GM19397 (cell line): ENCODE measurements at regions not wholly inside any gene's neighbourhood (a gene's known extent, or its start where the extent isn't known, plus 50 kb on each side); places are given as distances from the start of the nearest gene placed in this dataset.
"Not testable (repeated sequence)": the region's sequence is repeated elsewhere in the genome, so short reads cannot be mapped to it uniquely, and the experiment has no call there.

Experiments
- ATAC-seq: cut with Tn5 transposase; IDR thresholded peaks from one replicate; pipeline ENCODE4 v1.9.1; 2021; ENCODE audit warnings: mild to moderate bottlenecking, moderate library complexity; ENCODE audit not compliant: unreplicated experiment

DNA sequence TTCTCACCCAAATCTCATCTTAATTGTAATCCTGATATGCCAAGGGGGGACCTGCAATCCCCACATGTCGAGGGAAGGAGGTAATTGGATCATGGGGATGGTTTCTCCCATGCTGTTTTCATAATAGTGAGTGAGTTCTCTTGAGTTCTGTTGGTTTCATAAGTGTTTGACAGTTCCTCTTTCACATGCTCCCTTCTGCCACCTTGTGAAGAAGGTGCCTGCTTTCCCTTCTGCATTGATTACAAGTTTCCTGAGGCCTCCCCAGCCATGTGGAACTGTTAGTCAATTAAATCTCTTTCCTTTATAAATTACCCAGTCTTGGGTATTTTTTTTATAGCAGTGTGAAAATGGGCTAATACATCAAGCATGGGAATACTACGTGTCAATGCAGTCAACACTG, 925.0 kb upstream of the MAN1A1 start:
- peak; percentile 83 for ATAC-seq

DNA sequence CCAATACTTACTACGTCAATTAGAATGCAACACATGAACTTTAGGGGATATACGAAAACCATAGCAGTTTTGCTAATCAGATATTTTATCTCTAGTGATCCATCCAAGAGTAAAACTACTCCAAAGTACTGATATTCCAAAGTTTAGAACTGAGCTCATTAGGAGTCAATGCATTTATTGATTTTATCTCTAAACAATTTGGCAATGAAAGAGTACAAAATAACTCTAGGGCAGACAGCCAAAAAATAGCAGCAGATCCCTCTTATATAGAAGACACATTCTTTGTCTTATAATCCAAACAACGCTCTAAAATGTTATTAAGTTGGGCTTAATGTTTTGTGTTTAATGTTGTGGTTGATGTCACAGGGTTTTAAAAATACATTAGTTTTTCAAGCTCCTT, 923.9 kb upstream of the MAN1A1 start:
- no peak for ATAC-seq

DNA sequence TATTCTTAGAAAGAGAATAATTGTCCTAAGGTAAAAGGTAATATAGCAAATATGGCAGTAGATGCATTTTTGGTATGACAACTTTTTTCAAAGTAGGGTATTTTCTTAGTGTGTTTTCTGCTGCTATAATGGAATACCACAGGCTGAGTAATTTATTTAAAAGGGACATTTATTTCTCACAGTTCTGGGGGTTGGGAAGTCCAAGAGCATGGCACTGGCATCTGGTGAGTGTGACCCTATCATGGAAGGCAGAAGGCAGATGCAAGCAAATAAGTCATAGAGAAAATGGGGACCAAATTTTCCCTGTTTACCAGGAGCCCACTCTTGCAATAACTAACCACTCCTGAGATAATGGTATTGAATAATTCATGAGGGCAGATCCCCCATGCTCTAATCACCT, 922.5 kb upstream of the MAN1A1 start:
- no peak for ATAC-seq

DNA sequence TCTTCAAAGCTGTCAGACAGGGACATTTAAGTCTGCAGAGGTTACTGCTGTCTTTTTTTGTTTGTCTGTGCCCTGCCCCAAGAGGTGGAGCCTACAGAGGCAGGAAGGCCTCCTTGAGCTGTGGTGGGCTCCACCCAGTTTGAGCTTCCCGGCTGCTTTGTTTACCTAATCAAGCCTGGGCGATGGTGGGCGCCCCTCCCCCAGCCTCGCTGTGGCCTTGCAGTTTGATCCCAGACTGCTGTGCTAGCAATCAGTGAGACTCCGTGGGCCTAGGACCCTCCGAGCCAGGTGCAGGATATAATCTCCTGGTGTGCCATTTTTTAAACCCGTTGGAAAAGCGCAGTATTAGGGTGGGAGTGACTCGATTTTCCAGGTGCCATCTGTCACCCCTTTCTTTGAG, 918.7 kb upstream of the MAN1A1 start:
- not testable (repeated sequence) for ATAC-seq

DNA sequence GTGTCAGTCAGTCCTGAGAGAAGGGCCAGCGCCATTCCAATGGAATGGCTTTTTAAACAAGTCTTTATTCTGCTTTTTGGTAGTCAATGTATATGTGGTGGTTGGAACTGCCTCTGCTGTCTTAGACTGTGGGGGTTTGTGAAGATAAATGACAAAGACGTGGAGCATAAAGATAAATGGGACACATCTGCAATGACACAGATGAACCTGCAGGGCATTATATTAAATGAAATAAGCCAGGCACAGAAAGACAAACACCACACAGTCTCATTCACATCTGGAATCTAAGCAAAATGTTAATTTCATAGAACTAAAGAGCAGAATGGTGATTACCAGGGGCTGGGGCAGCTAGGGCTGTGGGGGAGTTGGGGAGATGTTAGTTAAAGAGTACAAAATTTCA, 912.8 kb upstream of the MAN1A1 start:
- ATAC-seq: no peak

DNA sequence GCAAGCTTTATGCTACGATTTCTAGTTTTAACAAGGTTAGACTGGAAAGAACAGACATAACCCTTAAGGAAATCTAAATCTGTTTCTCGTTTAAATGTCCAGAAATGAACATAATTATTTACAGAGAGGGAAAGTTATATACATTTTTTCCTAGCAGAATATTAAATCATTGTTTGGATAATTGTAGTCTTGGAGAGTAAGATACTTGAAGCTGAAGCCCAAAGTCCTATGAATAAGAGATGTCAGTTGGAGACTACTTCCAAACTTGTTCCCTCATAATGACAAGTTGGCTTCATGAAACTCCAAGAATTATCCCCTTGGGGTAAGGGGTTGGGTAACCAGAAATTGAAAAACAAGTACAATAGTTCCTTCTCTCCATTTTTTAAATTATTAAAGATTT, 911.1 kb upstream of the MAN1A1 start:
- ATAC-seq: no peak

DNA sequence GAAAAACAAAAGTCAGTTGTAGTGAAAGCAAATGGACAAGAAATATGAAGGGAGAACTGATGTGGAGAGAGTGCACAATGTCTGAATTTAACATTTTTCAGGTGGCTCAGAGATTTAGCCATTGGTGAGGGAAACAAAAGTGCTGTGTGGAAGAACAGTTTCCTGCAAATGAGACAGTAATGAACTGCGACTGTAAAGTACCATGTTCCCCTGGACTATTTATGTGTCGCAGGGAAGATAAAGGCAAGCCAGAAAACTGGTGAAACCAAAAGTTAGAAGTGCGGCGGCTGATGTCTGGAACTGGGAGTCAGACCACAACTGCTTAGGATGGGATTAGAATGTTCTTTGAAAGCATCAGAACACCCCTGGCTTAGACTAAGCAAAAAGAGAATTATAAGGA, 905.1 kb upstream of the MAN1A1 start:
- no peak for ATAC-seq

DNA sequence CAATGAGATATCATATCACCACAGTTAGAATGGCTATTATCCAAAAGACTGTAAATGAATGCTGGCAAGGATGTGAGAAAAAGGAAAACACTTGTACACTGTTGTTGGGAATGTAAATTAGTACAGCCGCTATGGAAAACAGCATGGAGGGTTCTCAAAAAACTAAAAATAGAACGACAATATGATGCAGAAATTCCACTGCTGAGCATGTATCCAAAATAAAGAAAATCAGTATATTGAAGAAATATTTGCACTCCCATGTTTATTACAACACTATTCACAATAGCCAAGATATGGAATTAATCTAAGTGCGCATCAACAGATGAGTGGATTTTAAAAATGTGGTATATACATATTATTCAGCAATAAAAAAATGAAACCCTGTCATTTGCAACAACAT, 898.9 kb upstream of the MAN1A1 start:
- ATAC-seq: no peak

DNA sequence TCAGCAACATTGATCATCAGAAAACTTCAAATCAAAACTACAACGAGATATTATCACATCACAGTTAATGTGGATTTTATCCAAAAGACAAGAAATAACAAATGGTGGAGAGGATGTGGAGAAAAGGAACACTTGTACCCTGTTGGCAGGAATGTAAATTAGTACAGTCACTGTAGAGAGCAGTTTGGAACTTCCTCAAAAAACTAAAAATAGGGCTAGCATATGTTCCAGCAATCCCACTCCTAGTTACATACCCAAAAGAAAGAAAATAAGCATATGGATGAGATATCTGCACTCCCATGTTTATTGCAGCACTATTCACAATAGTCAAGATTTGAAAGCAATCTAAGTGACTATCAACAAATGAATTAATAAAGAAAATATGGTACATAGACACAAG, 887.7 kb upstream of the MAN1A1 start:
- ATAC-seq: no peak

DNA sequence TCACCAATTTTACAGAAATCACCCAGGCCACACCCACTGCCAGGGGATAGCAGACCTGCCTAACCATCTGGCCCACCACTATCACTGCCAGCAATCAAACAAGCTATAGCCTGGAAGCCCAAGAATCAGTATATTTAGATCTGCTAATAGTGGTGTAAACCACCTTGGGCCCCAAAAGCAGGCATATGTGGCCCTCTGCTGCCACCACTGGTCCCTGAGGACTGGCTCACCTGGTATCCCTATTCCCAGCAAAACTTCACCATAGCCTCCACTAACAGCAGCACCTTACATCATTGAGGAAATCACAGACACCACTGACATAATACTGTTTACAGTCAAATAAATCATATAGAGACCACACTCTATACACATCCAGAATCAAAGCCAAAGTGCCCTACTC, 880.4 kb upstream of the MAN1A1 start:
- ATAC-seq: no peak

DNA sequence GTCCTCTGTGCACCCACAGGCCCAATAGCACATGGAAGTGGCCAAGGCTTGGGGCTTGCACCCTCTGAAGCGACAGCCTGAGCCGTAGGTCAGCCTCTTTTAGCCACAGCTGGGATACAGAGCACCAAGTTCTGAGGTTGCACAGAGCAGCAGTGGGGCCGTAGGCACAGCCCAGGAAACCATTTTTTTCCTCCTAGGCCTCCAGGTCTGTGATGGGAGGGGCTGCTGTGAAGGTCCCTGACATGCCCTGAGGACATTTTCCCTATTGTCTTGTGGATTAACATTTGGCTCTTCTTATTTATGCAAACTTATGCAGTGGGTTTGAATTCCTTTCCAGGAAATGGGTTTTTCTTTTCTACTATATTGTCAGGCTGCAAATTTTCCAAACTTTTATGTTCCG, 878.7 kb upstream of the MAN1A1 start:
- ATAC-seq: no peak

DNA sequence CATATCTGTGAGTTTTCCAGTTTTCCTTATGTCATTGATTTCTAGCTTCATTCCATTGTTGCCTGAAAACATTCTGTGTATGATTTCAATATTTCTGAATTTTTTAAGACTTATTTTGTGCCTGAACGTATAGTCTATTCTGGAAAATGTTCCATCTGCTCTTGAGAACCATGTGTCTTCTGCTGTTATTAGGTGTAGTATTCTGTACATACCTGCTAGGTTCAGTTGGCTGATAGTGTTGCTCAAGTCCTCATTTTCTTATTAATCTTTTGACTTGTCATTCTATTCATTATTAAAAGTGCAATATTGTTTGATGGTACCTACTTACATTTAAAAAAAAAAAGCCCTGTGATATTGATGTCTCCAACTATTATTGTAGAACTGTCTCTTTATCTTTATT, 869.8 kb upstream of the MAN1A1 start:
- no peak for ATAC-seq

DNA sequence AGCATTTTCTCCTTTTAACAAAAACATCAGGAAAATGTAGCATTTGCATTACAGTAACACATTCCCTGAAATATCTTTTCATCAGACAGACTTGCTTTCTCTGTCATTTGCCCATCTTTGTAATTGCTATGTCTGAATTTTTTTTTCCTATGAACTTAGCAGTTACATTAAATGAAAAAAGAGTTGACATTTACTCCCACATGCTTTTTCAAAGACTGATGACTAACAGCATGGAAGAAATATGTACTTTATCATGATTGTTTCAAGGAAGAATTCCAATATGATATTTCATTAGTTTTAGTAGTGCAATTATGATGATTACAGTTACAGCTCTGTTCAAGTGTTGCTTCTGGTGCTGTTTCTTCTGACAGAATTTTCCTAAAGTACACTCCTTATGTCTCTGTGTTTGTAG, 864.5 kb upstream of the MAN1A1 start:
- no peak for ATAC-seq

DNA sequence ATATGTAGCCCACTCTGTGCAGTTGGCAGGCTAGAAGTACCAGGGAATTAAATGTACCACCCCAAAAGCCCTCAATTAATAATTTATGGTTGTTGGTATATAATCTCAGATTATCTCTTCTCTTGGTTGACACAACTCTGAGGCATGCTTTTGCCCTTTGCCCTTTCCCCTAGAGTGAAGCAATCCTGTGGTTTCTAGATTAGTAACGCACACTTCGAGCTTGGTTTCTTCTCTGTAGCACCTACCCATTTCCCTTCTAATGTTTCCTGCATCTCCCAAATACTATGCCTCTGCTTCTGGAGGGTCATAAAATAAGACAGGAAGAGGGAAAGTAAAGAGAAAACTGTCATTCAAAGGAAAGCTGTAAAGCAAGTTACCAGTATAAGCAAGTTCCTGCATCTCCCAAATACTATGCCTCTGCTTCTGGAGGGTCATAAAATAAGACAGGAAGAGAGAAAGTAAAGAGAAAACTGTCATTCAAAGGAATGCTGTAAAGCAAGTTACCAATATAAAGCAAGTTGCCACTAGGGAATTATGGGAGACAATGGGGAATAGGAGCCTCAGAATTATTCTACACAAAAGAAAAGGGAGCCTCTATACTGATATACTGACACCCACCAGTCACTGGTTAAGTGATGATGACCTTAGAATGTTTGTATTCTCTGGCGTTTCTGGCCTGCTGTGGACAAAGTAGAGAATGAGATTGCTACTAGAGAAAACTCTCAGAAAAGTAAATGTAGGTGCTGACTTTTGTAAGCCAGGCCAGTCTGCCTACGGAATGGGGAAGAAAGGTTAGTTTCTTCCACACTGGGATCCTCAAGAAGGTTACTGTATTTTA, 862.6 kb upstream of the MAN1A1 start:
- ATAC-seq: no peak

DNA sequence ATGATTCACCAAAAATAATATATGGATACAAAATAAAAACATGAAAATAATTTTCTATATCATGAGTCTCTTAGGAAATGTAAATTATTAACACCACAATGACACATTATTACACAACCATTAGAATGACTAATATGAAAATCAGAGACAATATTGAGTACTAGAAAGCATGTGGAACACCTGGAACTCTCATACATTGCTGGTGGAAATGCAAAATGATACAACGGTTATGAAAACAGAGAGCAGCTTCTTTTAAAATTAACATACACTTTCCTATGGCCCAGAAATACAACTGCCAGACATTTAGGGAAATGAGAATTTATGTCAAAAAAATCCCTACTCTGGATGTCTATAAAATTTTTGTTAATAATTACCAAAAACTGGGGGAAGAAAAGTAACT, 853.3 kb upstream of the MAN1A1 start:
- no peak for ATAC-seq

DNA sequence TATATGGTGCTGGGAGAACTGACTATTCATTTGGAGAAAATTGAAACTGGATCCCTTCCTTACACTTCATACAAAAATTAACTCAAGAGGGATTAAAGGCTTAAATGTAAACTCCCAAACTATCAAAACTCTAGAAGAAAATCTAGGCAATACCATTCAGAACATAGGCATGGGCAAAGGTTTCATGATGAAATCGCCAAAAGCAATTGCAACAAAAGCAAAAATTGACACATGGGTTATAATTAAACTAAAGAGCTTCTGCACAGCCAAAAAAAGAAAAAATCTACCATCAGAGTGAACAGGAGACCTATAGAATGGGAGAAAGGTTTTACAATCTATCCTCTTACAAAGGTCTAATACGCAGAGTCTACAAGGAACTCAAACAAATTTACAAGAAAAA, 851.3 kb upstream of the MAN1A1 start:
- no peak for ATAC-seq

DNA sequence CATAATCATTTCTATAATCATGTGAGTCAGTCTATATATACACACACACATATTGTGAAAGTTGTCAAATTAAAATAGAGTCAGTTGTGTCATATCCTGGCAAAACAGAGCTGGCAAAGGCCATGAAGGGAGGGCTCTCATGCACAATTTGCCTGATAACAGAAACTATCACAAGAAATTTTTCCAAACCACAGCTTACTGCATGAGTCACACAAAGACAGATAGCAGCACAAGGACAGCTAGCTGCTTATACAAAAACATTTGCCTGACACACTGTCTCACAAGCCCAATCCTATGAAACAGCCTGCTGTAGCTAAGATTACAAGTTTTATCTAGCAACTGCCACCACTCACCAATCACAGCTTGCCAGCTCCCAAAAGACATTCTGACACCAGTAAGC, 848.5 kb upstream of the MAN1A1 start:
- ATAC-seq: no peak

DNA sequence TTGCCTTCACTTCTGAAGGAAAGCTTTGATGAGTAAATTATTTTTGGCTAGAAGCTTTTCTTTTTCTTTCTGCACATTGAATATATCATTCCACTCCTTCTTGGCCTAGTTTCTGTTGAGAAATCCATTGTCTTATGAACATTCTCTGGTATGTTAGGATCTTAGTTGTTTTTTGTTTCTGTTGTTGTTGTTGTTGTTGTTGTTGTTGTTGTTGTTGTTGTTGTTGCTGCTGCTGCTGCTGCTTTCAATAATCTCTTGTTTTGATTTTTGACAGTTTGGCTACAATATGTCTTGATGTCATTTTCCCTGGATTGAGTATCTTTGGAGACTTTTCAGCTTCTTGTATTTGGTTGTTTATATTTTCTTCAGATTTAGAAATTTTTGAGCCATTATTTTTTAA, 836.5 kb upstream of the MAN1A1 start:
- ATAC-seq: no peak

DNA sequence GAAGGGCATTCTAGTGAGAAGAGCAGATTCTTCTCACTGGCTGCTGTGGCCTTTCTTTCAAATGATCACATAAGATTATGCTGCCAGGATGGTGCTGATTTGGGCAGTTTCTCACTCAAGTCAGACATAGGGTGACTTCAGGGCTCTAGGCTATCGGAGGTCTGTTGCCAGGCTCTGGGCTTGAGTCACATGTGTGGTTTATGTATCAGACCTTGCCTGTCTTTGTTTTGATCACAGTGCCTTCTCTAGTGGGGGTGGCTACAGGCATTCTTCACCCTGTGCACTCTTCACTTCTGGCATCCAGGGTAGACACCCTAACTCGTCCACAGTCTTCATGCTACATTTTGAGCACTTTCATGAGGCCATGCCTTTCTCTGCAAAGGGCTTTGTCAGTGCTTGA, 823.7 kb upstream of the MAN1A1 start:
- ATAC-seq: no peak

DNA sequence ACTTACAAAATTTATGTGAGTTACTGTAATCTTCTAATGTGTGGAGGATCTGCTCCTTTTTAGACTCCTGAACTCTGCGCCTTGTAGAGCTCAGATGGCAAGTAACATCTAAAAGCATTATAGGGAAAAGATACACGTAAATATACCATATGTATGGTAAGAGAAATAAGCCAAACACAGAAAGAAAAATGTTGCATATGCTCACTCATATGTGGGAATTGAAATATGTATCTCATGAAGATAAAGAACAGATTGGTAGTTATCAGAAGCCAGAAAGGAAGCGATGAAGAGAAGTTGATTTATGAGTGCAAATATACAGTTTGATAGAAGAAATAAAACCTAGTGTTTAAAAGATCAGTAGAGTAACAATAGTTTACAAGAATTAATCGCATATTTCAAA, 815.0 kb upstream of the MAN1A1 start:
- ATAC-seq: no peak

DNA sequence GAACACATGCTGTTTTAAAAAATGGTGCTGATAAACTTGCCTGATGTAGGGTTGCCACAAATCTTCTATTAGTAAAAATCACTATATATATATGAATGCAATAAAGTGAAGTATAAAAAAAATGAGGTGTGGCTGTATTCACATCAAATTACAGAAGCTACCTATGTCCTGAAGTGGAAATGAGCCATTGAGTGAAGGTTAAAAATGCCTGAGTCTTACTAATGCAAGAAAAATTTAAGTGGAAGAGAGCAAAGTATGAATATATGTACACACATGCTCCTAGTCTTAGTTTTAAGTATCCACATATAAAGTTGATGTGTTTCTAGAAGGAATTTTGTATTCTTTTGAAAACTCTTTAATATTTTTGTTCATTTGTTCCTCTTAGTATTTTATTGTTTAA, 808.3 kb upstream of the MAN1A1 start:
- no peak for ATAC-seq

DNA sequence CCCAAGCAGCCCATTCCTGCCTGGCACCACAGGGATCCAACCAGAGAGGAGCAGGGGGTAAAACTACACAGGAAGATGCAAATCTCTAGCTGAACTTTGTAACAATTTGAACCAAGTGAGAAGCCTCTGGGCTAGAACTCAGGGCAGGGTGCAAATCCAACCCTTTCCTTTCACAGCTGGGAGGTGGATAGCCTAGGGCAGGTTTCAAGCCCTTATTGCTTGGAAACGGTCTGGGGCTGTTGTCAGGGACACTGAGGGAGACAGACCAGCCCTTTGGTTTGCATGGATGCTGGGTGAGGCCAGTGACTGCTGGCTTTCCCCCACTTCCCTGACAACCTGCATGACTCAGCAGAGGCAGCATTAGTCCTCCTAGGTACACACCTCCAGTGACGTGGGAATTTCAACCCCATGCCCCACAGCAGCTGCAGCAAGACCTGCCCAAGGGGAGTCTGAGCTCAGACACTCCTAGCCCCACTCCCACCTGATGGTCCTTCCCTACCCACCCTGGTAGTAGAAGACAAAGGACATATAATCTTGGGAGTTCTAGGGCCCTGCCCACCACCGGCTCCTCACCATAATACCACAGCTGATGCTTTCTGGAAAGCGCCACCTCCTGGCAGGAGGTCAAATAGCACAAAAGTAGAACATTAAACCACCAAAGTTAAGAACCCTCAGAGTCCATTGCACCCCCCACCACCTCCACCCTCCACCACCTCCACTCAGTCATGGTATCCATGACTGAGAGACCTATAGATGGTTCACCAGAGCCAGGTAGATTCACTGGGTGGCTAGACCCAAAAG, 797.7 kb upstream of the MAN1A1 start:
- ATAC-seq: no peak
